ENCODE measurements at regions not wholly inside any gene's neighbourhood (a gene's known extent, or its start where the extent isn't known, plus 50 kb on each side); places are given as distances from the start of the nearest gene placed in this dataset.
A peak's percentile ranks its signal among the peaks of the same experiment; 100 is the strongest.

DNA sequence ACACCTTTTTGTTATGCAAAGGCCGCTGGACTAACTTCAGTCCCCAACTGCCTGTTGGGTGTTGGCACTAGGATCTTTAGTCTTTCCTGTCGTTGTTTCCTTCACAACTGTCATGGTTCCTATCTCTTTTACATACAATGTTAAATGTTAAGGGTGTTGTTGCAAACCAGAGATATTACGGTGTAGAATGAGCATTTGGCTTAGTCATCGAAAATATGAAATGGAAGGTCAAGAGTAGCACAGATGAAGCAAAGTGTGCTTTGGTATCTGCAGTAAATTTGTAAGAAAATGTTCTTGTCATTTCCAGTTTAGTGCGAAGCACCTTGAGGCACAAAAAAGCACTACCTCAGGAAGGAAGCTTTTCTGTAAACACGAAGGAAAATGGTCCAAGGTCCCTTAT, 751.3 kb upstream of the LRFN5 start:
- TF ChIP-seq, protein P1, sequence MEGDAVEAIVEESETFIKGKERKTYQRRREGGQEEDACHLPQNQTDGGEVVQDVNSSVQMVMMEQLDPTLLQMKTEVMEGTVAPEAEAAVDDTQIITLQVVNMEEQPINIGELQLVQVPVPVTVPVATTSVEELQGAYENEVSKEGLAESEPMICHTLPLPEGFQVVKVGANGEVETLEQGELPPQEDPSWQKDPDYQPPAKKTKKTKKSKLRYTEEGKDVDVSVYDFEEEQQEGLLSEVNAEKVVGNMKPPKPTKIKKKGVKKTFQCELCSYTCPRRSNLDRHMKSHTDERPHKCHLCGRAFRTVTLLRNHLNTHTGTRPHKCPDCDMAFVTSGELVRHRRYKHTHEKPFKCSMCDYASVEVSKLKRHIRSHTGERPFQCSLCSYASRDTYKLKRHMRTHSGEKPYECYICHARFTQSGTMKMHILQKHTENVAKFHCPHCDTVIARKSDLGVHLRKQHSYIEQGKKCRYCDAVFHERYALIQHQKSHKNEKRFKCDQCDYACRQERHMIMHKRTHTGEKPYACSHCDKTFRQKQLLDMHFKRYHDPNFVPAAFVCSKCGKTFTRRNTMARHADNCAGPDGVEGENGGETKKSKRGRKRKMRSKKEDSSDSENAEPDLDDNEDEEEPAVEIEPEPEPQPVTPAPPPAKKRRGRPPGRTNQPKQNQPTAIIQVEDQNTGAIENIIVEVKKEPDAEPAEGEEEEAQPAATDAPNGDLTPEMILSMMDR (IDR thresholded peaks at IDR 0.05; ENCODE audit: unreplicated experiment) = no peak
- no peaks in the 10 kb centered on the region for H3K36me3 Mint-ChIP-seq (ENCODE audit: insufficient read depth)
- H3K9me3 Mint-ChIP-seq (ENCODE audit: low read depth) = no peaks in the 10 kb centered on the region
- H3K4me3 Mint-ChIP-seq (ENCODE audit: low read depth) = no peak overlapping the region
- no peak for DNase-seq (ENCODE audit: low spot score, unreplicated experiment)
- no peaks in the 10 kb centered on the region for H3K27me3 Mint-ChIP-seq
- peaks cover 5% of the 10 kb centered on the region for H3K4me1 Mint-ChIP-seq (ENCODE audit: low read depth)
- peak overlapping the region; percentile 60 for H3K27ac Mint-ChIP-seq

DNA sequence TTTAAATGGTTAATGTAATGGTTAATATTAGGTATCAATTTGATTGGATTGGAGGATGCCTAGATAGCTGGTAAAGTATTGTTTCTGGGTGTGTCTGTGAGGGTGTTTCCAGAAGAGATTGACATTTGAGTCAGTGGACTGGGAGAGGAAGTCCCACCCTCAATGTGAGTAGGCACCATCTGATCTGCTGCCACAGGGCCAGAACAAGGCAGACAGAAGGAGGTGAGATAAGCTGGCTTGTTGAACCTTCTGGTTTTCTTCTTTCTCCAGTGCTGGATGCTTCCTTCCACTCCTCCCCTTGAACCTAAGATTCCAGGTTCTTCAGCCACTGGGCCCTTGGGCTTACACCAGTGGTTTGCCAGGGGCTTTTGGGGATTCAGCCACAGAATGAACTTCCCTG, 756.5 kb upstream of the LRFN5 start:
- no peak overlapping the region for H3K27ac Mint-ChIP-seq

DNA sequence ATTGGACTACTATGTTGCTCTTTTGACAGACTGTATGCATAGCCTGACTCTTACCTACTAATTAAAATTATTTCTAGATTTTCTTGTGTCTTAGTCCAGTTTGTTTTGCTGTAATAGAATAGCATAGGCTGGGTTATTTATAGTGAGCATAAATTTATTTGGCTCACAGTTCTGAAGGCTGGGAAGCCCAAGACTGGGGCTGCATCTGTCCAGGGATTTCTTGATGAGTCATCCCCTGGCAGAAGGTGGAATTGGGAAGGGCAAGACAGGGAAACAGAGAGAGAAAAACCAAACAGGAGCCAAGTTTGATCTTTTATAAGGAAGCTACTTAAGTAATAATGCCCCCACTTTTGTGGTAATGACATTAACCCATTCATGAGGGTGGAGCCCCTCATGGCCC, 759.2 kb upstream of the LRFN5 start:
- no peaks in the 10 kb centered on the region for H3K36me3 Mint-ChIP-seq (ENCODE audit: insufficient read depth)
- H3K4me3 Mint-ChIP-seq (ENCODE audit: low read depth) = no peak overlapping the region
- no peaks in the 10 kb centered on the region for H3K27me3 Mint-ChIP-seq
- H3K9me3 Mint-ChIP-seq (ENCODE audit: low read depth) = no peaks in the 10 kb centered on the region
- H3K27ac Mint-ChIP-seq = peak overlapping the region; percentile 89
- no peaks in the 10 kb centered on the region for H3K4me1 Mint-ChIP-seq (ENCODE audit: low read depth)
- TF ChIP-seq, protein P1 (IDR thresholded peaks at IDR 0.05; ENCODE audit: unreplicated experiment) = no peak
- no peak for DNase-seq (ENCODE audit: low spot score, unreplicated experiment)

More for the DNA sequence above, 756.5 kb upstream of the LRFN5 start:
- H3K27me3 Mint-ChIP-seq = no peaks in the 10 kb centered on the region
- H3K4me3 Mint-ChIP-seq (ENCODE audit: low read depth) = no peak overlapping the region
- H3K9me3 Mint-ChIP-seq (ENCODE audit: low read depth) = no peaks in the 10 kb centered on the region
- TF ChIP-seq, protein P1 (IDR thresholded peaks at IDR 0.05; ENCODE audit: unreplicated experiment) = no peak
- DNase-seq (ENCODE audit: low spot score, unreplicated experiment) = no peak
- no peaks in the 10 kb centered on the region for H3K4me1 Mint-ChIP-seq (ENCODE audit: low read depth)
- no peaks in the 10 kb centered on the region for H3K36me3 Mint-ChIP-seq (ENCODE audit: insufficient read depth)

DNA sequence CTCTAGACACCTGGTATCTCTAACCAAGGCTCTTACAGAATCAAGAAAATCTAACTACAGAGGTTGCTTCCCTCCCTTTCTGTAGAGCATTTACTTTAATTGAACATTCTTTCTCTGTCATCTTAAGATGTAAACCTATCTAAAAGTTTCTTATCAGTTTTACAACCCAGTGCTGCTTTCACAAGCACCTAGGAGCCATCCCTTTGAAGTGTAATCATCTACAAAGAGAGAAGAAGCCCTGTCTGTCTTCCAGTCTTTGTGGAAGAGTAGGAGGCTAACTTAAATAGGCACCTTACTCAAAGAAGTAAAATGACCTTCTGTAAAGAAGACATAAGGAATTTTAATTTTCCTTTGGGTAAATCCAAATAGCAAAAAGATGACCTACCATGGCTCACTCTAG, 763.9 kb upstream of the LRFN5 start:
- no peaks in the 10 kb centered on the region for H3K36me3 Mint-ChIP-seq (ENCODE audit: insufficient read depth)
- TF ChIP-seq, protein P1 (IDR thresholded peaks at IDR 0.05; ENCODE audit: unreplicated experiment) = no peak
- H3K4me1 Mint-ChIP-seq (ENCODE audit: low read depth) = no peaks in the 10 kb centered on the region
- DNase-seq (ENCODE audit: low spot score, unreplicated experiment) = no peak
- H3K27ac Mint-ChIP-seq = no peak overlapping the region
- H3K9me3 Mint-ChIP-seq (ENCODE audit: low read depth) = no peaks in the 10 kb centered on the region
- no peaks in the 10 kb centered on the region for H3K27me3 Mint-ChIP-seq
- H3K4me3 Mint-ChIP-seq (ENCODE audit: low read depth) = no peak overlapping the region

DNA sequence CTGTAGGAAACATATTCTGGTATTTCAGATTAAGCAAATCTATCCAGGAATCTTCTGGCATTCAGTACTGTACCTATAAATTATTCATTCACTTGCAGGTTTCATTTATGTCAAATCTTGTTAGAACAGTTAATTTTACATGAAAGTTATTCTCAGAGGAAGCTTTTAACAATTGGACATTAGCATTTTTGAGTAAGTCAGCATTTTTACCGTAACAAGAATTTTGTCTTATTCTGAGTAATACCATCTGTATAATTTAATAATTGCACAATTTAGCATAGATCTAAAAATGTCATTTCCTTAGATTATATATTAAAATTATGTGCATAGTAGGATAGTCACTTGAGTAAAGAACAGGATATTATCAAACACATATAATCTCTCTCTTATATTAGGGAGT, 764.8 kb upstream of the LRFN5 start:
- Mint-ChIP-seq H3K36me3 (ENCODE audit: insufficient read depth) (no peaks in the 10 kb centered on the region), H3K9me3 (ENCODE audit: low read depth) (no peaks in the 10 kb centered on the region), H3K4me1 (ENCODE audit: low read depth) (no peaks in the 10 kb centered on the region), H3K4me3 (ENCODE audit: low read depth) (no peak overlapping the region), H3K27ac (no peak overlapping the region), H3K27me3 (no peaks in the 10 kb centered on the region)
- TF ChIP-seq, protein P1 (IDR thresholded peaks at IDR 0.05; ENCODE audit: unreplicated experiment) = no peak
- DNase-seq (ENCODE audit: low spot score, unreplicated experiment) = no peak

All from progenitor cell of endocrine pancreas (in vitro differentiated cells).